HEK293T (cell line): ENCODE measurements at regions not wholly inside any gene's neighbourhood (a gene's known extent, or its start where the extent isn't known, plus 50 kb on each side); places are given as distances from the start of the nearest gene placed in this dataset.

ENCODE experiments used
- CTCF ChIA-PET: fragments of 350-600 bp; formaldehyde crosslinking; extraction: SDS; loops from one replicate; lab custom pipeline; 2021; ENCODE audit warnings: antibody characterized with exemption, inconsistent platforms; lab: Yijun Ruan, JAX
- POLR2A ChIA-PET: fragments of 350-600 bp; formaldehyde crosslinking; extraction: SDS; loops from one replicate; lab custom pipeline; 2020; ENCODE audit warnings: antibody characterized with exemption, inconsistent platforms; lab: Yijun Ruan, JAX
- DNase-seq: peaks from one replicate; pipeline ENCODE4 v3.0.0; 2012; ENCODE audit warnings: mixed read lengths; ENCODE audit errors: extremely low spot score
- ARNT ChIP-seq: fragments of 450-650 bp; IDR thresholded peaks from 2 replicates; pipeline ENCODE4 v1.6.1; 2017; ENCODE audit warnings: mild to moderate bottlenecking
- BHLHE40 ChIP-seq: fragments of 450-650 bp; IDR thresholded peaks from 2 replicates; pipeline ENCODE4 v1.6.1; 2016; ENCODE audit warnings: mild to moderate bottlenecking, moderate library complexity, borderline replicate concordance
- CTBP1 ChIP-seq: fragments of 450-650 bp; IDR thresholded peaks from 2 replicates; pipeline ENCODE4 v1.6.1; 2016; ENCODE audit warnings: borderline replicate concordance
- ELF4 ChIP-seq: fragments of 450-650 bp; IDR thresholded peaks from 2 replicates; pipeline ENCODE4 v1.6.1; 2017; ENCODE audit warnings: antibody characterized with exemption
- FOXA1 ChIP-seq: fragments of 450-650 bp; IDR thresholded peaks from 2 replicates; pipeline ENCODE4 v1.6.1; 2016; ENCODE audit warnings: mild to moderate bottlenecking
- FOXK2 ChIP-seq: fragments of 450-650 bp; IDR thresholded peaks from 2 replicates; pipeline ENCODE4 v1.6.1; 2016; ENCODE audit warnings: mild to moderate bottlenecking
- FOXM1 ChIP-seq: fragments of 450-650 bp; IDR thresholded peaks from 2 replicates; pipeline ENCODE4 v1.6.1; 2017; ENCODE audit warnings: mild to moderate bottlenecking, borderline replicate concordance
- HDGF ChIP-seq: fragments of 450-650 bp; IDR thresholded peaks from 2 replicates; pipeline ENCODE4 v1.6.1; 2017; ENCODE audit warnings: antibody characterized with exemption, borderline replicate concordance
- L3MBTL2 ChIP-seq: fragments of 450-650 bp; conservative IDR thresholded peaks from 2 replicates; pipeline ENCODE4 v1.6.1; 2016; ENCODE audit warnings: mild to moderate bottlenecking
- LEF1 ChIP-seq: fragments of 450-650 bp; IDR thresholded peaks from 2 replicates; pipeline ENCODE4 v1.6.1; 2017; ENCODE audit warnings: mild to moderate bottlenecking, borderline replicate concordance
- NFRKB ChIP-seq: fragments of 450-650 bp; IDR thresholded peaks from 2 replicates; pipeline ENCODE4 v1.6.1; 2016; ENCODE audit warnings: mild to moderate bottlenecking, moderate library complexity
- SP1 ChIP-seq: fragments of 450-650 bp; IDR thresholded peaks from 2 replicates; pipeline ENCODE4 v1.6.1; 2017
- SUZ12 ChIP-seq: fragments of 450-650 bp; IDR thresholded peaks from 2 replicates; pipeline ENCODE4 v1.6.1; 2016; ENCODE audit warnings: mild to moderate bottlenecking
- TARDBP ChIP-seq: fragments of 450-650 bp; IDR thresholded peaks from 2 replicates; pipeline ENCODE4 v1.6.1; 2016
- ZNF384 ChIP-seq: fragments of 450-650 bp; IDR thresholded peaks from 2 replicates; pipeline ENCODE4 v1.6.1; 2016
- TF ChIP-seq, protein P1 (sequence below): fragments of 450-650 bp; IDR thresholded peaks from 2 replicates; pipeline ENCODE4 v1.6.1; 2016

DNA sequence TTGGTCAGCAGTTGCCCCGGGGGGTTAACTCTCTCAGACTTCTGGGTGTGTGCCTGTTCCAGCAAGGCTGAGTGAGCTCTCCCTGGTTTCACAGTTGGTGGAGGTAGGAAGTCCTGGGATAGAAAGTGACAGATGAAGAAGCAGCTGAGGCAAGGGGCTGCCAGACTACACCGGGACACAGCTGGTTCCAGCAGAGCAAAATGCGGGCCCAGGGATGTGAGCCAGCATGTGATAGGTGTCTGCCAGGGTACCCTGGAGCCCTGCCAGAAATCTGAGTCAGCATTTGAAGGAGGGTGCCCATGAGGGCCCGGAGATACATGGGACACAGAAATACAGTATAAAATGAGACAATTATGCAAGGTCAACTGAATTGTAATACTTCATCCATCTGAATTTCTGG lies 79.3 kb upstream of the LGALSL start:
- DNase-seq = no peak
- POLR2A ChIA-PET = no interaction called here
- CTCF ChIA-PET = no interaction called here
- TF ChIP-seq SP1 = no peak
- TF ChIP-seq LEF1 = no peak
- TF ChIP-seq NFRKB = no peak
- no peak for TF ChIP-seq ELF4
- no peak for TF ChIP-seq FOXK2
- no peak for TF ChIP-seq SUZ12
- TF ChIP-seq ARNT = no peak
- no peak for TF ChIP-seq CTBP1
- no peak for TF ChIP-seq FOXA1
- TF ChIP-seq ZNF384 = no peak
- TF ChIP-seq L3MBTL2 = no peak
- TF ChIP-seq, protein P1, sequence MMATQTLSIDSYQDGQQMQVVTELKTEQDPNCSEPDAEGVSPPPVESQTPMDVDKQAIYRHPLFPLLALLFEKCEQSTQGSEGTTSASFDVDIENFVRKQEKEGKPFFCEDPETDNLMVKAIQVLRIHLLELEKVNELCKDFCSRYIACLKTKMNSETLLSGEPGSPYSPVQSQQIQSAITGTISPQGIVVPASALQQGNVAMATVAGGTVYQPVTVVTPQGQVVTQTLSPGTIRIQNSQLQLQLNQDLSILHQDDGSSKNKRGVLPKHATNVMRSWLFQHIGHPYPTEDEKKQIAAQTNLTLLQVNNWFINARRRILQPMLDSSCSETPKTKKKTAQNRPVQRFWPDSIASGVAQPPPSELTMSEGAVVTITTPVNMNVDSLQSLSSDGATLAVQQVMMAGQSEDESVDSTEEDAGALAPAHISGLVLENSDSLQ = no peak
- no peak for TF ChIP-seq TARDBP
- TF ChIP-seq FOXM1 = no peak
- no peak for TF ChIP-seq HDGF
- TF ChIP-seq BHLHE40 = no peak

DNA sequence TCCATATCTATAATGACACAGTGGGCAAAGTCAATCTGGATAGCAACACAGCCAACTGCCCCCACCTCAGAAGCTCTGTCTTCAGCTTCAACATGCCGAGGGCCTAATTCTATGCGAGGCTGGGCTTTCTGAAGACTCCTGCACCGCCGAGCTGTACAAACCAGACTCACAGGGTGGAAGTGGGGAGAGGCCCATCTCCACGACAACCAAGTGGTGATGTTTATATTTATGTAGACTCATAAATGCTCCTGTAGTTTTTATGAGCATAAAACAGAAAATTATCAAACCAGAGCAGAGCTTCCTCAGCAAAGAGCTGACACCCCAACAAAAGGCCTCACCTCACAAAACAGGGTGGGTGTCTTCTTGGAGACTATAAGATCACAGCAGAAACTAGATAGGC lies 77.0 kb upstream of the LGALSL start:
- ChIA-PET POLR2A (no interaction called here), CTCF (no interaction called here)
- TF ChIP-seq SP1 (no peak), CTBP1 (no peak), ZNF384 (no peak), SUZ12 (no peak), L3MBTL2 (no peak)
- TF ChIP-seq, protein P1 = no peak
- no peak for DNase-seq

DNA sequence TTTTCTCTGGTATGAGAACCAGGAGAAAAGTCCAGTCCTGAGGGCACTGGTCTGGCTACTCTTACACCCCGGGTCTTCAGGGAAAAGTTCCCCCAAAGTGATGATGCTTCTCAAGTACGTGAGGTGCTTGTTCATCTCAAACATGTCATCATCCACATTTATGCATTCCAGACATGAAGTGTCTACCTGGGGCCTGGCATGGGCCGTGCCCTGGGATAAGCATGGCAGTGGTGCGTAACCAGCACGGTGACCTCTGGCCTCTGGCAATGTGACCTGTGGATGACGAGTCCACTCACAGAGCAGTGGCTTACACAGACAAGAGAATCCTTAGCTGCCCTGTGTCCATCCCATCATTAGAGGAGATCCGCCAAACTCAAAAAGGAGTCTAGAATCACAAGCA lies 74.8 kb upstream of the LGALSL start:
- DNase-seq = no peak
- CTCF ChIA-PET = no interaction called here
- no peak for TF ChIP-seq BHLHE40
- POLR2A ChIA-PET = no interaction called here

DNA sequence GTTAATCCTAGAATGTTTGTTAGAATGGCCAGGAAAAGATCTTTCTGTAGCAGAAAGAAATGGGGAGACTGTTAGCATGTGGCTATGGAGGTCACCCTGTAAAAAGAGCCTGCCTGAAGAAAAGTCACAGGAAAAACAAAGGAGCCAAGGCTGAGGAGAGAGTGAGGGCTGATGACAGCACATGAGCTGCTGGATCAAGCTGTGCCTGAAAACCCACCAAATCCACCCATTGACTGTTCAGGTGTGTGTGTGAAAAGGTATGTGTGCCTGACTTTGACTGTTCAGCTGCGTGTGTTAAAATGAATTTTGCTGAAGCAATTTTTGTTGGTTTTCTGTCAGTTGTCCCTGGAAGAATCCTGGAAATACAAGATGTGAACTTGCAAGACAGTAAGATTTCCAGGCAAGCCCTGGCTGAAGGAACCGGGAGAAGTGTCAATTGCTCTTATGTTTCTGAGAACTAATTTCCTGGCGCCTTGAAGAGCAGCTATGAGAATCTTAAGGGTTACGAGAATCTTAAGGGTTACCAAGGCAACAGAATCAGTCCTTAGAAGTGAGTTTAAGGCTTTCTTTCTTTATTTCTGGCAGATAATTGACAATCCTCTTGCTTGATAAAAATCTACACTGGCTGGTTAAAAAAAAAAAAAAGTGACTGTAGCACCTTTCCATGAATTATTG lies 73.0 kb upstream of the LGALSL start:
- DNase-seq = no peak
- ChIA-PET CTCF (no interaction called here), POLR2A (no interaction called here)
- TF ChIP-seq SP1 (no peak), TARDBP (no peak), ARNT (no peak), LEF1 (no peak), NFRKB (no peak), ZNF384 (no peak), L3MBTL2 (no peak), BHLHE40 (no peak), FOXM1 (no peak), FOXK2 (no peak)
- TF ChIP-seq, protein P1 = no peak

DNA sequence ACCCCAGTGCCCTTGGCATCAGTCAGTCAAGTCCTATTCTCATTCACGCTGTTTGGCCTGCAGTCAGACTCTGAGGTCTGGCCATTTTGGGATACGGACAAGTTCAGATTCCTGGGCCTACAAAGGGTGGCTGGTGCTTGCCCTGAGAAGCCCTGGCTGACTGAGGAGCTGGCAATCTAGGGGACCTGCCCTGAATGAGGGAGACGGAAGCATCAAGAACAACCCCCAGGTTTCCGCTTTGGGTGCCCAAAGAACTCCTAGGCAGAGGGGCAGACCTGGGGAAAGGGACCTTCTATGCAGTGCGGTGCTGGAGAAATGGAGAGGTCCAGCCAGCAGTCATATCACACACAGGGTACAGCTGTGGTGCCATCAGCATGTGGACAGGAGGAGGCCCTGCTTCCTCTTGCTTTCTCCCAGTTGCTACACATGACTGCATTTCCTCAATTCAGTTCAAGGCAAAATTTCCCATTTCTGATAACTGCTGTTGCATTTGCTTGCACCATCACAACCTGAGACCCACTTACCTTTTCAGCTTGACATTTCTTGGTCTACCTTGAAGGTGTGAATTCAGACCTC lies 70.9 kb upstream of the LGALSL start:
- ChIA-PET CTCF (no interaction called here), POLR2A (no interaction called here)
- DNase-seq = no peak
- TF ChIP-seq ARNT = no peak
- no peak for TF ChIP-seq ELF4
- no peak for TF ChIP-seq L3MBTL2
- TF ChIP-seq FOXA1 = no peak
- no peak for TF ChIP-seq SUZ12
- no peak for TF ChIP-seq BHLHE40

DNA sequence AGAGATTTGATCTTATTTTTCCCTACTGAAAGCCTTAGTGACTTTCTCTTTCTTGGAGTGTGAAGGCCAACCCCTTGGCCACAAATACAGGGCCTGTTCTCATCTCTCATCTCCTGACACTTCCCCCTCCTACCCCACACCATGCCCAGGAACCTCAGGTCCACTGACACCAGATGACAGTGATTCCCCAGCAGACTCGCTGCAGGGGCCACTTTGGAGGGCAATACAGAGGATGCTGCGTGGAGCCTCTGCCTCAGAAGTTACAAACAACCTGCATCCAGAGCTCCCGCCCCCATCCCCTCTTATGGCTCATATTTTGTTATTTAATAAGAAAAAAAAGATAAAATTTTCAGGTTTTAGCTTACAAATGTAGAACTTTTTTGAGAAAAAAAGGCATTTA lies 70.1 kb upstream of the LGALSL start:
- TF ChIP-seq, protein P1 = no peak
- TF ChIP-seq L3MBTL2 (no peak), BHLHE40 (no peak)
- CTCF ChIA-PET = no interaction called here
- POLR2A ChIA-PET = interaction anchor here (0.6 kb wide), 1 partner anchor 55 kb away, joined by 4 read pairs; no protein-coding TSS in a partner anchor
- DNase-seq = no peak
